ENCODE measurements at regions not wholly inside any gene's neighbourhood (a gene's known extent, or its start where the extent isn't known, plus 50 kb on each side); places are given as distances from the start of the nearest gene placed in this dataset.
"Not testable (repeated sequence)": the region's sequence is repeated elsewhere in the genome, so short reads cannot be mapped to it uniquely, and the experiment has no call there.

GRCh38 chr4:115972967-115973366 is 859.5 kb upstream of the NDST4 start:
- Histone ChIP-seq H3K36me3 (no peaks in the 10 kb centered on the region), H3K27ac (no peak overlapping the region), H3K27me3 (replicated peaks in 1 of 7) (no peaks in the 10 kb centered on the region), H3K9me3 (no peaks in the 10 kb centered on the region), H3K4me3 (no peak overlapping the region), H3K4me1 (no peaks in the 10 kb centered on the region)
- WGBS, 5 donors = 76 to 92% (median 81%) methylated on average over 2 of the region's 2 CpGs
- no peak for DNase-seq
- no peak for TF ChIP-seq POLR2A (IDR thresholded peaks at IDR 0.05)
- TF ChIP-seq CTCF (IDR thresholded peaks at IDR 0.05 in 8 of 11, conservative IDR thresholded peaks at IDR 0.05 in 3 of 11) = no peak
- no peak for TF ChIP-seq POLR2AphosphoS5 (IDR thresholded peaks at IDR 0.05)
- intact Hi-C loops (cut with DNase I; ENCODE audit: low total_unique reads) = no loop called here

DNA sequence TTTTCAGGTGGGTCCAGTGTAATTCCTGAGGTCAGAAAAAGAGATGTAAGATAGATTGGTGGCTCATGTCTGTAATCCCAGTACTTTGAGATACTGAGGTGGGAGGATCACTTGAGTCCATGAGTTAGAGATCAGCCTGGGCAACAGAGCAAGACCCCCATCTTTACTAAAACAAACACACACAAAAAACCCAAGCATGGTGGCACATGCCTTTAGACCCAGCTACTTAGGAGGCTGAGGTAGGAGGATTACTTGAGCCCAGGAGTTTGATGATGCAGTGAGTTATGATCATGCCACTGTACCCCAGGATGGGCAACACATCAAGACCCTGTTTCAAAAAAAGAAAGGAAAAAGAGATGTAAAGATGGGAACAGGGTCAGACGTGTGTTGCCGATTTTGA is 857.4 kb upstream of the NDST4 start:
- intact Hi-C loops (cut with DNase I; ENCODE audit: low total_unique reads) = no loop called here
- no peak for TF ChIP-seq CTCF (IDR thresholded peaks at IDR 0.05 in 8 of 11, conservative IDR thresholded peaks at IDR 0.05 in 3 of 11)
- WGBS, 5 donors = 86 to 94% (median 87%) methylated on average over 2 of the region's 2 CpGs

DNA sequence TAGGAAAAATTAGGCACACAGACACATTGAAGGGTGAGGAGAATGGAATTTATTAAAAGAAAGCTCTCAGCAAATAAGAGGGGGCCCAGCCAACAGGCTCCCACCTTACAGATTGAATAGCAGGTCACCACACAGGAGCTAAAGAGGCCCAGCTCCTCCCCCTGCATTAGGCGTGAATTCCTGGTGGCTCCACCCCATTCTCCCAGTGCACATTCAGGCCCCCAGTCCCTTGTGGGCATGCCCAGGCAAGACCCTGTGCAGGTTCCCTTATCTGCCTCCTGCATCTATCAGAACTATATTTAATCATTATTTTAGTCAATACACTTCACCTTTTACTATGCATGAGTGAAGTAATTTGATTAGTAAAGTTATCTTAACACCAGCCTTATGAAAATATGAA is 856.3 kb upstream of the NDST4 start:
- no peaks in the 10 kb centered on the region for H3K4me1 ChIP-seq
- H3K27me3 ChIP-seq (replicated peaks in 1 of 7) = no peaks in the 10 kb centered on the region
- WGBS, 5 donors = 69 to 100% (median 84%) methylated on average over 1 of the region's 1 CpG
- no peak for DNase-seq
- no peak overlapping the region for H3K4me3 ChIP-seq
- H3K36me3 ChIP-seq = no peaks in the 10 kb centered on the region
- no peak overlapping the region for H3K27ac ChIP-seq
- no peak for TF ChIP-seq POLR2AphosphoS5 (IDR thresholded peaks at IDR 0.05)
- no peak for TF ChIP-seq POLR2A (IDR thresholded peaks at IDR 0.05)
- TF ChIP-seq CTCF (IDR thresholded peaks at IDR 0.05 in 8 of 11, conservative IDR thresholded peaks at IDR 0.05 in 3 of 11) = no peak
- H3K9me3 ChIP-seq = no peaks in the 10 kb centered on the region
- intact Hi-C loops (cut with DNase I; ENCODE audit: low total_unique reads) = no loop called here

More for the DNA sequence above, 857.4 kb upstream of the NDST4 start:
- H3K4me1 ChIP-seq = no peaks in the 10 kb centered on the region
- no peaks in the 10 kb centered on the region for H3K27me3 ChIP-seq (replicated peaks in 1 of 7)
- no peaks in the 10 kb centered on the region for H3K9me3 ChIP-seq
- DNase-seq = no peak
- H3K4me3 ChIP-seq = no peak overlapping the region
- H3K27ac ChIP-seq = no peak overlapping the region
- no peaks in the 10 kb centered on the region for H3K36me3 ChIP-seq

GRCh38 chr4:115965588-115965987 is 852.2 kb upstream of the NDST4 start:
- Histone ChIP-seq H3K27ac (no peak overlapping the region), H3K9me3 (no peaks in the 10 kb centered on the region), H3K27me3 (replicated peaks in 1 of 7) (no peaks in the 10 kb centered on the region), H3K36me3 (no peaks in the 10 kb centered on the region), H3K4me3 (no peak overlapping the region), H3K4me1 (no peaks in the 10 kb centered on the region)
- DNase-seq = no peak
- 90 to 95% (median 93%) methylated on average over 3 of the region's 3 CpGs for WGBS, 5 donors
- TF ChIP-seq POLR2AphosphoS5 (IDR thresholded peaks at IDR 0.05) (no peak), CTCF (IDR thresholded peaks at IDR 0.05 in 8 of 11, conservative IDR thresholded peaks at IDR 0.05 in 3 of 11) (no peak), POLR2A (IDR thresholded peaks at IDR 0.05) (no peak)
- intact Hi-C loops (cut with DNase I; ENCODE audit: low total_unique reads) = no loop called here

DNA sequence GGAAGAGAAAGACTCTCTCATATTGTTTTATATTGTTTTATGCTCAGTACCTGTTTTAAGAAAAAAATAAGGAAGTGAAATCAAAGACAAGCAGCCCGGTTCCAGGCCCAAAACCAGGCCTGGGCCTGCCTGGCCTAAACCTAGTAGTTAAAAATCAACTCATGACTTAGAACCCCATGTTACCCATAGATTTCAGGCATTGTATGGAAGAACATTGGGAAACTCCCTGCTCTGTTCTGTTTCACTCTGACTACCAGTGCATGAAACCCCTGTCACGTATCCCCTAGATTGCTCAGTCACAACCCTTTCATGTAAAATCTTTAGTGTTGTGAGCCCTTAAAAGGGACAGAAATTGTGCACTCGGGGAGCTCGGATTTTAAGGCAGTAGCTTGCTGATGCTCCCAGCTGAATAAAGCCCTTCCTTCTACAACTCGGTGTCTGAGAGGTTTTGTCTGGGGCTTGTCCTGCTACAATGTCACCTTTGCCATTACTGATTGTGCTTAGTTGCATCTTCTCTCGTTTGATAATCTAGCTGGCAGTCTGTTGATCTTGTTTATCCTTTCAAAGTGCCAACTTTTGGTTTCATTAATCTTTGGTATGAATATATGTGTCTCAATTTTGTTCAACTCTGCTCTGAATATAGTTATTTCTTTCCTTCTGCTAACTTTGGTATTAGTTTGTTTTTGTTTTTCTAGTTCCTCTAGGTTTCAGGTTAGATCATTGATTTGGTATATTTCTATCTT is 842.8 kb upstream of the NDST4 start:
- H3K27me3 ChIP-seq (replicated peaks in 1 of 7); DNase-seq; intact Hi-C loops (cut with DNase I; ENCODE audit: low total_unique reads); H3K27ac ChIP-seq; H3K4me3 ChIP-seq; H3K36me3 ChIP-seq; H3K4me1 ChIP-seq; H3K9me3 ChIP-seq: not testable (repeated sequence)
- WGBS, 5 donors = 66 to 77% (median 71%) methylated on average over 6 of the region's 6 CpGs
